ENCODE measurements at regions not wholly inside any gene's neighbourhood (a gene's known extent, or its start where the extent isn't known, plus 50 kb on each side); places are given as distances from the start of the nearest gene placed in this dataset.

DNA sequence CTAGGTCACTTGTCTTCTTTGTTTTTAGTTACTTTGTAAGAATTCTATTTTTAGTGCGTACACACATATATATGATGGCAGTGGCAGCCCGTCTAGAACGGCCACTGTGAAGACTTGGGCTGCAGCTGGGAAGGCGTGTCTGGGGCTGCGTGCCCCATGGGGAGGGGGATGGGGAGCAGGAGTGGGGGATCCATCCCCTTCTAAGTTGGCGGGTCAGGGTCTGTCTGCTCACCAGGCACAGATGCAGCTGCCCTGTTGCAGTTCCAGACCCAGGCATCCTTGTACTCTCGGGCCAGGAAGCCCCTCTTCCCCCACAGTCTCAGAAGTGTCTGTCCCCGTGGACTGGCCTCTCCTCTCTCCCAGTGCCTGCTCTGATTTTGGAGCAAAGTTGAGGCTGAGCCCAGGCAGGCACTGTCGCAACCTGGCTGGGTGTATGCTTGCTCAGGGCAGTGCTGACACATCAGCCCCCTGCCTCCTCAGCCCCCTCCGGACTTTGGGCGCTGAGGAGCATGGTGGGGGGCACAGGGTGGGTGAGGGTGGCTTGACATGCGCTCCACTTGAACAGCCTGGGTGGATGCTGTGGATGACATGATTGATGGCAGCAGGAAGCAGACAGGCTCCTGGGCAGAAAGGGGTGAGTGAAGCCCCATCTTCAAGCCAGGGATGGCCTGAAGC is 271.2 kb upstream of the NAV3 start:
- no peak overlapping the region for H3K4me2 ChIP-seq (ENCODE audit: insufficient read depth, low read length)
- H2AFZ ChIP-seq (ENCODE audit: low read depth, low read length), result no peak overlapping the region
- ATAC-seq (ENCODE audit: insufficient read depth, low read depth) (no peak), DNase-seq (no peak)
- H3K9ac ChIP-seq (ENCODE audit: low read depth, low read length), result no peak overlapping the region
- H3K27me3 ChIP-seq (ENCODE audit: insufficient read depth, low read length, poor library complexity), result no peaks in the 10 kb centered on the region
- no peak overlapping the region for H3K27ac ChIP-seq (ENCODE audit: low read length)
- no peaks in the 10 kb centered on the region for H3K4me1 ChIP-seq (ENCODE audit: insufficient read depth, low read length)
- no peaks in the 10 kb centered on the region for H3K9me3 ChIP-seq (ENCODE audit: insufficient read depth, low read length, severe bottlenecking)
- TF ChIP-seq EZH2 (IDR thresholded peaks at IDR 0.05; ENCODE audit: borderline replicate concordance, low read depth, low read length, severe bottlenecking), result no peak
- TF ChIP-seq, protein P1, sequence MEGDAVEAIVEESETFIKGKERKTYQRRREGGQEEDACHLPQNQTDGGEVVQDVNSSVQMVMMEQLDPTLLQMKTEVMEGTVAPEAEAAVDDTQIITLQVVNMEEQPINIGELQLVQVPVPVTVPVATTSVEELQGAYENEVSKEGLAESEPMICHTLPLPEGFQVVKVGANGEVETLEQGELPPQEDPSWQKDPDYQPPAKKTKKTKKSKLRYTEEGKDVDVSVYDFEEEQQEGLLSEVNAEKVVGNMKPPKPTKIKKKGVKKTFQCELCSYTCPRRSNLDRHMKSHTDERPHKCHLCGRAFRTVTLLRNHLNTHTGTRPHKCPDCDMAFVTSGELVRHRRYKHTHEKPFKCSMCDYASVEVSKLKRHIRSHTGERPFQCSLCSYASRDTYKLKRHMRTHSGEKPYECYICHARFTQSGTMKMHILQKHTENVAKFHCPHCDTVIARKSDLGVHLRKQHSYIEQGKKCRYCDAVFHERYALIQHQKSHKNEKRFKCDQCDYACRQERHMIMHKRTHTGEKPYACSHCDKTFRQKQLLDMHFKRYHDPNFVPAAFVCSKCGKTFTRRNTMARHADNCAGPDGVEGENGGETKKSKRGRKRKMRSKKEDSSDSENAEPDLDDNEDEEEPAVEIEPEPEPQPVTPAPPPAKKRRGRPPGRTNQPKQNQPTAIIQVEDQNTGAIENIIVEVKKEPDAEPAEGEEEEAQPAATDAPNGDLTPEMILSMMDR (IDR thresholded peaks at IDR 0.05; ENCODE audit: borderline replicate concordance, extremely low read depth, low read length, poor library complexity, severe bottlenecking), result no peak
- H4K20me1 ChIP-seq (ENCODE audit: insufficient read depth, low read length), result no peaks in the 10 kb centered on the region
- no peaks in the 10 kb centered on the region for H3K36me3 ChIP-seq (ENCODE audit: insufficient read depth, low read length)
- no peaks in the 10 kb centered on the region for H3K79me2 ChIP-seq (ENCODE audit: insufficient read depth, low read length)
- no peak overlapping the region for H3K4me3 ChIP-seq (ENCODE audit: low read depth in 1 of 2, low read length in 2 of 2)

DNA sequence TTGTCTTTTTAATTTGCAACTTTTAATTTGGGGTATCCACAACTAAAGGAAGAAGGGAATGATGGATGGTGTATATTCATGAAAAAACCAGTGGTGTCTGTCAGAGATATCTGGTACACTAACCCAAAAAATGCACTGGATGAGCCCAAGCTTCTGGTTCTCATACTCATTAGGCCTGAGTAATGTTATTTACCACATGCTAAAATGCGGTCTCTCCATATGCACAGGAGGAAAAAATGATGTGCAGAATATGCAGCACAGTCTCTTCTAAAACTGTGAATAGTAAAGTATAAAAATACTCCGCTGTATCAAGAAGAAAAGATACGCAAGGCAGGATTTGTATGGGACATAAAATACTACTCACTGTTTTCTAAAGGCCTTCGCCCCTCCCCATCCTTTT is 275.6 kb upstream of the NAV3 start:
- Histone ChIP-seq H3K9ac (ENCODE audit: low read depth, low read length) (no peak overlapping the region), H4K20me1 (ENCODE audit: insufficient read depth, low read length) (no peaks in the 10 kb centered on the region), H3K4me3 (ENCODE audit: low read depth in 1 of 2, low read length in 2 of 2) (no peak overlapping the region), H3K27me3 (ENCODE audit: insufficient read depth, low read length, poor library complexity) (no peaks in the 10 kb centered on the region), H3K4me1 (ENCODE audit: insufficient read depth, low read length) (no peaks in the 10 kb centered on the region), H3K4me2 (ENCODE audit: insufficient read depth, low read length) (no peak overlapping the region), H3K36me3 (ENCODE audit: insufficient read depth, low read length) (no peaks in the 10 kb centered on the region), H3K79me2 (ENCODE audit: insufficient read depth, low read length) (no peaks in the 10 kb centered on the region), H3K27ac (ENCODE audit: low read length) (no peak overlapping the region), H2AFZ (ENCODE audit: low read depth, low read length) (no peak overlapping the region), H3K9me3 (ENCODE audit: insufficient read depth, low read length, severe bottlenecking) (no peaks in the 10 kb centered on the region)
- TF ChIP-seq, protein P1 (IDR thresholded peaks at IDR 0.05; ENCODE audit: borderline replicate concordance, extremely low read depth, low read length, poor library complexity, severe bottlenecking), result no peak
- TF ChIP-seq EZH2 (IDR thresholded peaks at IDR 0.05; ENCODE audit: borderline replicate concordance, low read depth, low read length, severe bottlenecking), result no peak
- DNase-seq, result no peak
- ATAC-seq (ENCODE audit: insufficient read depth, low read depth), result no peak

DNA sequence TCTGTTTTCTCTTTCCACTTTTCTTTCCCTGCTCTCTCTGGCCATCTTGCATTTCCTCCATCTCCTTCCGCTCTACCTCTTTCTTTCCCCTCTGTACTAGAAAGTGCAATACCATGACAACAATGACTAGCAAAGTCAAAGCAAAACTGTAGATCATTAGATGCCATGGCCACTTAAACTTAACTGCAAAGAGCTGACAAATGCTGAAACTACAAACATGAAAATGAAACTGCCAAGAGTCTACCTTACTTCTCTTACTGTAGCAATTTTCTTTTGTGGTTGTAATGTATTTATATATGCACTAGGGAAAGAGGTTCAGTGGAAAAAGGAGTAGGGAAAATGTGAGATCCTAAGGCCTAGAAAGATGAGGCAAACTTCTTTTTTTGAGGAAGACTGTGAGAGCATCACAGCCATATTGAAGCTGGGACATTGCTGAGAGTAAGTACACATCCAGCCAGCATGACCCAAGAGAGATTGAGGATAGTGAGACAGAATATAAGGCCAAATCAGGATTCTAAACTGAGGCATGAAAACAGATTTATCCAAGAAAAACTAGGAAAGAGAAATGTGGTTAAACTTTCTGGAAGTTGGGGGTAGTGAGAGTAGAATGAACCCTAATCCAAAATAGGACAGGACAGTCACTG is 276.6 kb upstream of the NAV3 start:
- no peak overlapping the region for H3K27ac ChIP-seq (ENCODE audit: low read length)

More for the DNA sequence above, 276.6 kb upstream of the NAV3 start:
- H3K4me3 ChIP-seq (ENCODE audit: low read depth in 1 of 2, low read length in 2 of 2), result no peak overlapping the region
- H2AFZ ChIP-seq (ENCODE audit: low read depth, low read length), result no peak overlapping the region
- TF ChIP-seq, protein P1 (IDR thresholded peaks at IDR 0.05; ENCODE audit: borderline replicate concordance, extremely low read depth, low read length, poor library complexity, severe bottlenecking), result no peak
- no peak for DNase-seq
- no peaks in the 10 kb centered on the region for H3K9me3 ChIP-seq (ENCODE audit: insufficient read depth, low read length, severe bottlenecking)
- H3K4me1 ChIP-seq (ENCODE audit: insufficient read depth, low read length), result no peaks in the 10 kb centered on the region
- ATAC-seq (ENCODE audit: insufficient read depth, low read depth), result no peak
- H3K9ac ChIP-seq (ENCODE audit: low read depth, low read length), result no peak overlapping the region
- no peak overlapping the region for H3K4me2 ChIP-seq (ENCODE audit: insufficient read depth, low read length)
- no peaks in the 10 kb centered on the region for H3K79me2 ChIP-seq (ENCODE audit: insufficient read depth, low read length)
- H3K27me3 ChIP-seq (ENCODE audit: insufficient read depth, low read length, poor library complexity), result no peaks in the 10 kb centered on the region
- H4K20me1 ChIP-seq (ENCODE audit: insufficient read depth, low read length), result no peaks in the 10 kb centered on the region
- no peaks in the 10 kb centered on the region for H3K36me3 ChIP-seq (ENCODE audit: insufficient read depth, low read length)
